ENCODE measurements at regions not wholly inside any gene's neighbourhood (a gene's known extent, or its start where the extent isn't known, plus 50 kb on each side); places are given as distances from the start of the nearest gene placed in this dataset.

GRCh38 chr4:13047591-13047990 lies 436.5 kb downstream of the RAB28 start:
- Histone ChIP-seq H3K9me3 (no peaks in the 10 kb centered on the region), H3K27ac (no peak overlapping the region), H3K4me1 (no peaks in the 10 kb centered on the region), H3K4me3 (no peak overlapping the region), H3K27me3 (no peaks in the 10 kb centered on the region), H3K36me3 (no peaks in the 10 kb centered on the region)
- TF ChIP-seq EP300 (IDR thresholded peaks at IDR 0.05; ENCODE audit: low read depth), result no peak
- no peak for TF ChIP-seq POLR2A (IDR thresholded peaks at IDR 0.05)
- TF ChIP-seq POLR2AphosphoS5 (IDR thresholded peaks at IDR 0.05), result no peak
- TF ChIP-seq CTCF (IDR thresholded peaks at IDR 0.05), result no peak
- in situ Hi-C loops (cut with MboI; ENCODE audit: low pct_ligation_motif_present in 1 of 4, low pct_unique_long_range_greater_than_20kb in 1 of 4, low sequenced_read_pairs in 3 of 4) (no loop called here), intact Hi-C loops (cut with DNase I; ENCODE audit: low total_unique reads) (no loop called here)
- 67 to 83% methylated on average over 4 of the region's 4 CpGs for WGBS, 2 donors (ENCODE audit: low coverage in 1 of 2)
- no peak for DNase-seq

- Histone ChIP-seq H3K4me3 (no peak overlapping the region), H3K36me3 (no peaks in the 10 kb centered on the region), H3K27me3 (no peaks in the 10 kb centered on the region), H3K9me3 (no peaks in the 10 kb centered on the region), H3K27ac (no peak overlapping the region), H3K4me1 (no peaks in the 10 kb centered on the region)
- DNase-seq, result no peak
- WGBS, 2 donors (ENCODE audit: low coverage in 1 of 2), result 56% methylated on average over 3 of the region's 3 CpGs
- intact Hi-C loops (cut with DNase I; ENCODE audit: low total_unique reads) (no loop called here), in situ Hi-C loops (cut with MboI; ENCODE audit: low pct_ligation_motif_present in 1 of 4, low pct_unique_long_range_greater_than_20kb in 1 of 4, low sequenced_read_pairs in 3 of 4) (no loop called here)
- TF ChIP-seq EP300 (IDR thresholded peaks at IDR 0.05; ENCODE audit: low read depth) (no peak), POLR2A (IDR thresholded peaks at IDR 0.05) (no peak), CTCF (IDR thresholded peaks at IDR 0.05) (no peak), POLR2AphosphoS5 (IDR thresholded peaks at IDR 0.05) (no peak)
Observed at GRCh38 chr4:13036841-13037240, 447.3 kb downstream of the RAB28 start.

DNA sequence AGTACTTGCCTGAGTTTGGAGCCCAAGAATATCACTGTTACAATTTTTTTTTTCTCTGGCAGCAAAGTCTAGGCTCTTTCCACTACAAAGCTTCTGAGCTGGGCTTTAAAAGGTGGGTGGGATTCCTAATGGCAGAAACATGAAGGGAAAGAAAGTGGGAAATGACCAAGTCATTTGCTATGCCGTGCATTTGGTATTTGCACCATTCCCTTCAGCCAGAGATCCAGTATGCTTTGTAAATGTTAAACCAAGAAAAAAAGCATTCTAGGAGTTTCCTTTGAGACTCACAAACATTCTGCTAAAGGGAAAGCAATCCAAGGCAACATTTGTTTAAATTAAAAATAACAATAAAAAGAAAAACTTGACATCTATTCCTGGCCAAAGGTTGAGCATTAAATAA lies 451.2 kb downstream of the RAB28 start:
- Histone ChIP-seq H3K4me1 (no peaks in the 10 kb centered on the region), H3K27ac (no peak overlapping the region), H3K9me3 (no peaks in the 10 kb centered on the region), H3K36me3 (no peaks in the 10 kb centered on the region), H3K4me3 (no peak overlapping the region), H3K27me3 (no peaks in the 10 kb centered on the region)
- TF ChIP-seq POLR2AphosphoS5 (IDR thresholded peaks at IDR 0.05), result no peak
- TF ChIP-seq EP300 (IDR thresholded peaks at IDR 0.05; ENCODE audit: low read depth), result no peak
- TF ChIP-seq CTCF (IDR thresholded peaks at IDR 0.05), result no peak
- TF ChIP-seq POLR2A (IDR thresholded peaks at IDR 0.05), result no peak
- in situ Hi-C loops (cut with MboI; ENCODE audit: low pct_ligation_motif_present in 1 of 4, low pct_unique_long_range_greater_than_20kb in 1 of 4, low sequenced_read_pairs in 3 of 4), result no loop called here
- DNase-seq, result no peak
- WGBS, 2 donors (ENCODE audit: low coverage in 1 of 2), result 36 to 81% methylated on average over 1 of the region's 1 CpG
- intact Hi-C loops (cut with DNase I; ENCODE audit: low total_unique reads), result no loop called here

DNA sequence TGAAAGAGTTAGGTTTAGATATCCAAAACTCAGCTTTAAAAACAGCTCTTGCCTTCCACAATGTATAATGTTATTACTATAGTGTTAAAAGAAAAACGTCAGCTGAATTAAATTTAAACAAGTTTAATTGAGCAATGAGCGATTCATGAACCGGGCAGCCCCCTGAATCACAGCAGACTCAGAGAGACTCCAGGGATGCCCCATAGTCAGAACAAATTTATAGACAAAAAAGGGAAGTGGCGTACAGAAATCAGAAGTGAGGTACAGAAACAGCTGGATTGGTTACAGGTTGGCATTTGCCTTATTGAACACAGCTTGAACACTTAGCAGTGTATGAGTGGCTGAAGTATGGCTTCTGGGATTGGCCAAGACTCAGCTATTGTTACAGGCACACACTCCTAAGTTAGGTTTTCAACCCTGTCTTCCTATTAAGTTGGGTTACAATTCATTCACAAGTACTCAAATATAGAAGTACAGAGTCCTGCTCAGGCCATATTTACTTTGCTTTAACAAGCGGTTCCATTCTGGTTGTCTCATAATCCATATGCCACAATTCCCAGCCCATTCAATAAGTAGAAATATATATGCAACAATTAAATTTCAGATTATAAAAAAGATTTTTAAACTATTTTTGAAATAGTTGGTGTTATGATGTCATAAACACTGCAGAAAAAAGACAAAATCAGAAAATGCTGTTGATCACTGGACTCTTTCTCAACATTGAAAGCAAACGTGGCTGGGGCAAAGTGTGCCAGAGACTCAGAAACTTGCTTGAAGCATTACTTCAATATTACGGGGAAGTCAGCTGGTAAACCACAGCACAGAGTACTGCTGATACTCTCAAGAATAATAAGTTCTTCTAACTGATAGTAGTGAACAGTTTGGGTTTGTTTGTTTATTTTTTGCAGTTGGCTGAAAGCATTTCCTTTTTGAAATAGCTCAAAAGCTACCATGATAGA lies 459.7 kb downstream of the RAB28 start:
- Histone ChIP-seq H3K4me1 (no peaks in the 10 kb centered on the region), H3K36me3 (no peaks in the 10 kb centered on the region), H3K9me3 (no peaks in the 10 kb centered on the region), H3K27ac (no peak overlapping the region), H3K27me3 (no peaks in the 10 kb centered on the region), H3K4me3 (no peak overlapping the region)
- DNase-seq, result no peak
- TF ChIP-seq EP300 (IDR thresholded peaks at IDR 0.05; ENCODE audit: low read depth) (no peak), CTCF (IDR thresholded peaks at IDR 0.05) (no peak), POLR2A (IDR thresholded peaks at IDR 0.05) (no peak), POLR2AphosphoS5 (IDR thresholded peaks at IDR 0.05) (no peak)
- in situ Hi-C loops (cut with MboI; ENCODE audit: low pct_ligation_motif_present in 1 of 4, low pct_unique_long_range_greater_than_20kb in 1 of 4, low sequenced_read_pairs in 3 of 4), result no loop called here
- intact Hi-C loops (cut with DNase I; ENCODE audit: low total_unique reads), result no loop called here
- 72 to 79% methylated on average over 7 of the region's 7 CpGs for WGBS, 2 donors (ENCODE audit: low coverage in 1 of 2)

Data from transverse colon (tissue), 4 donors.